HG02870 (cell line): ENCODE measurements at regions not wholly inside any gene's neighbourhood (a gene's known extent, or its start where the extent isn't known, plus 50 kb on each side); places are given as distances from the start of the nearest gene placed in this dataset.

Experiments used
- ATAC-seq: cut with Tn5 transposase; IDR thresholded peaks from one replicate; pipeline ENCODE4 v1.9.1; 2021; ENCODE audit warnings: mild to moderate bottlenecking, moderate library complexity; ENCODE audit not compliant: unreplicated experiment

DNA sequence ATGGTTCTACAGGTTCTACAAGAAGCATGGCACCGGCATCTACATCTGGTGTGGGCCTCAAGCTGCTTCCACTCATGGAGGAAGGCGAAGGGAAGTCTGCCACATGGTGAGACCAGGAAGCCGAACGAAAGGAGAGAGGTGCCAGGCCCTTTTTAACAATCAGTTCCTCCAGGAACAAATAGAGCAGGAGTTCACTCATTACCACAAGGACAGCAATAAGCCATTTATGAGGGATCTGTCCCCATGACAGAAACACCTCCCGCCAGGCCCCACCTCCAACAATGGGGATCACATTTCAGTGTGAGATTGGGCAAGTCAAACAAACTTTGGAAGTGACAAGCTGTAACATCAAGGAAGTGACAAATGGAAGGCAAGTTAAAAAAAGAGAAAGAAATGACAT, 95.5 kb upstream of the PTPN3 start:
- ATAC-seq, result no peak

DNA sequence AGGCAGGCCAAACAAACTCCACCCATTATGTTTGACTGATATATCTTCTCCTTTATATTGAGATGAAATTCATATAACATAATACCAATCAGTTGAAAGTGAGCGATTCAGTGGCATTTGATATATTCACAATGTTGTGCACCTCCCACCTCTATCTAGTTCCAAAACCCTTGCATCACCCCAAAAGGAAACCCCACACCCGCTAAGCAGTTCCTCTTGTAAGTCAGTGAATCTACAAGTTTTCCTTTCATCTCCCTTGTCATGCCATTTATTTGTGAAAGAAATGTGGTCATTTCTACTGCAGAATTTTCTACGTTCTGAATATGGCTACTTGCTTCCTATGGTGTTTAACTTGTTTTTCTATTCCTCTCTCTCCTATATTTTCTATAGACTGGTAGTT, 99.4 kb upstream of the PTPN3 start:
- no peak for ATAC-seq

- no peak for ATAC-seq
Observed at GRCh38 chr9:109599131-109599530, 101.0 kb upstream of the PTPN3 start.

DNA sequence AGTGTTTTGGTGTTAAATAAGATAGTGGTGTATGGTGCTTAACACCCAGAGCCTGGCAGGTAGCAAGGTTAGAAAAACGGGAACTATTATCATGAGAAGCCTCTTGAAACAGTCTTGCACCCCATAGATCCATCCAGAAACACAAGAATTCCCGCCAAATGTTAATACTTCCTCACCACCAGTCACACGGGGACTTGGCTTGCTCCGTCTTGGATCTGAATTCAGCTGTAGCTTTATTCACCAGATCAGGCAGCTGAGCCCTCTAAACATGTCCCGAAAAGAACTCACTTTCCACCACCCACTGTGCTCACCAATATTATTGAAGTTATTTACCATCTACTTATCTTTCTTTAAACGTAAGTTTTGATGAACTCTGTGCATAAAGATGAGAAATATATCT, 101.6 kb upstream of the PTPN3 start:
- ATAC-seq, result no peak

- ATAC-seq, result no peak
Observed at GRCh38 chr9:109600142-109600541, 102.0 kb upstream of the PTPN3 start.

- ATAC-seq, result no peak
Observed at GRCh38 chr9:109601181-109601580, 103.1 kb upstream of the PTPN3 start.

GRCh38 chr9:109602987-109603386, 104.9 kb upstream of the PTPN3 start:
- ATAC-seq, result no peak

DNA sequence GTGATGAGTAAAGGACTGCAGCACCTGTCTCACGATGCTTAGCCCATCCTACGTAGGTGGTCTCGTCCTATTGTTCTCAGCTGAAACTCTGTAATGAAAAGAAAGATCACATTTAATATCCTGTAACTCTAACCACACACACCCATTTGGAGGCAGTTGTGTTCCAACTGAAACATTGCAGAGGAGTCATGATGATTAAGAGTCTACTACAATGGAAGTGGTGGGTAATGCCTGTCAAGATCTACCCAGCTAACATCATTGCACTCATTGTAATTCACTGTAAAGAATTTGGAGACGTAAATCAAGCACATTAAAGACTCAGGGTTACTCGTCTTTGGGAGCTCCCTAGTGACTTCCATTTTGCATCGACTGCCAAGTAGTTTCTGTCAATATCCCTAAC, 106.0 kb upstream of the PTPN3 start:
- ATAC-seq, result no peak

DNA sequence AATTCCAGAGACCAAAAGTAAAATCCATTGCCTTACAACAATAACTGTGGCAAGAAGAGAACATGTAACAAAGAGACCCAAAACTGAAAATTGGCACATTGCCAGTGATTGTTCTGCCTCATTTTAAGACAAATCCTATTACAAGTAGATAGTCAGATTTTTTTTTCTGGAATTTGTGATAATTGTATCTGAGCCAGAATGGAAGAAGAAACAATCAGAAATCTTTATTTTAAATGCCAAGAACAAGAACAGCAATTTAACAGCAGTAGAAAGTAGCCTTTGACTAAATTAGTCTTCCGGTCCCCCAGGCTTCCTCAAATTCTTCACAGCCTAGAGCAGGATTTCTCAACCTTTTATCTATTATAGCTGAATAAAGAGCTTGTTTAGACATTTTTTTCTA, 106.7 kb upstream of the PTPN3 start:
- ATAC-seq, result no peak

GRCh38 chr9:109609060-109609459, 111.0 kb upstream of the PTPN3 start:
- ATAC-seq, result no peak

- ATAC-seq, result no peak
Observed at GRCh38 chr9:109616571-109617120, 118.5 kb upstream of the PTPN3 start.

- no peak for ATAC-seq
Observed at GRCh38 chr9:109619310-109619709, 121.2 kb upstream of the PTPN3 start.

DNA sequence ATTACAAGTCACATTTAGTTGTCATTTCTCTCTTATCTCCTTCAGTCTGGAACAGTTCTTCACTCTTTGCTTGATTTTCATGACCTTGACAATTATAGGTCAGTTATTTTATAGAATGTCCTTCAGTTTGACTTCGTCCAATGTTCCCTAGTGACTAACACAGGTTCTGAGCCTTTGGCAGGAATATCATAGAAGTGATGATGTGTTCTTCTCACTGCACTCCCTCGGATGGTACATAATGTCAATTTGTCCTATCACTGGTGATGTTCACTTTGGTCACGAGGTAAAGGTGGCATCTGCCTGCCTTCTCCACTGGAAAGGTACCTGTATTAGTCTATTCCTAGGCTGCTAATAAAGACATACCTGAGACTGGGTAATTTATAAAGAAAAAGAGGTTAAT, 126.0 kb upstream of the PTPN3 start:
- no peak for ATAC-seq

DNA sequence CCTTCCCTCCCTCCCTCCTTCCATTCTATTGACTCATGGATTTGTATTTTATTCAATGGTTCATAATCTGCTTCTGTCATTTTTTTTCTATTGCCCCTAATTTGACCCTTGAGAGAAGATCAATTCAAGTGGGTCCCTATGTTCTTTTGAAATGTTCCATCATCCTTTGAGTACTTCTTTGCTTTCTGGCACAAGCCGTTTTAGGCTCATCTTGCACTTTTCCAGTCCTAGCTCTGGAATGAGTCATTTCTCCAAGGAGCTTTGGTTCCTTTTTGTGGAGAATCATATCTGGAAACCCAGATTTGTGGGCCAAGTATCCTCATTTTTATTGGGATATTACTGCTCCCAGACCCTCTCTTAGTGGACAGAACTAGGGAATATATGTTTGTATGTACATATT, 126.8 kb upstream of the PTPN3 start:
- ATAC-seq, result no peak

DNA sequence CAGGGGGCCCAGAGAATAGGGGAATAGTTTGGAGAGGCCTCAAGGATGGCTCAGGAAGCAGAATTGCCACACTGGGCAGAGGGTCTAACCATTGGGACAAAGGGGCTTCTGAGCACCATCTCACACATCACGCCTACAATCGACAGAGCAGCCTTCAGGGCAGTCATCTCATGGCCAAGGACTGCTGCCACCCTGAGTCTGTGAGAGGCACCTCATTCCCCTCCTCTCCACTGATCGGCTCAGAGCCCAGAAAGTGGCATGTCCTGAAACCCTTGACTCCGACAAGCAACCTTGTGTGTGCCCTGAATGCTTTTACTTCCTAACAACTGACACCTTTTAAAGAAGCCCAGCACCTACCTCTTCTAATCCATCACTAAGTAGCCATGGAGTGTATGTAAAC, 128.9 kb upstream of the PTPN3 start:
- ATAC-seq, result no peak

DNA sequence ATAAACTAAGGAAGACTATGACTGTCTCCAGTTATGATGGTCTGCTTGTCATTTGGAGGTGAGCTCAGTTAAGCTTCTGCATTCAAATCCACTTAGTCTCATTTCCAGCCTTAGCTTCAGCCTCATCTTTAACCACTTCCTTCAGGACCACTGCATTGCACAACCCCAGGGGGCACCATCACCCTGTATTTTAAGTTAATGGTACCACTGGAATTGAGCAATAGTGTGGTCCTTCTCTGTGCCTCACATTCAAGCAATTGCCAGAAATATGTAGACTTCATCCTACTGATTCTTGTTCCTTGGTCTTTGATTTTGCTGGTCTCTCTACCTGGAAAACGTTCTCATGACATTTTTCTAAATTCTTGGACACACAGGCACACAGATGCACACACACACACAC, 131.5 kb upstream of the PTPN3 start:
- no peak for ATAC-seq

DNA sequence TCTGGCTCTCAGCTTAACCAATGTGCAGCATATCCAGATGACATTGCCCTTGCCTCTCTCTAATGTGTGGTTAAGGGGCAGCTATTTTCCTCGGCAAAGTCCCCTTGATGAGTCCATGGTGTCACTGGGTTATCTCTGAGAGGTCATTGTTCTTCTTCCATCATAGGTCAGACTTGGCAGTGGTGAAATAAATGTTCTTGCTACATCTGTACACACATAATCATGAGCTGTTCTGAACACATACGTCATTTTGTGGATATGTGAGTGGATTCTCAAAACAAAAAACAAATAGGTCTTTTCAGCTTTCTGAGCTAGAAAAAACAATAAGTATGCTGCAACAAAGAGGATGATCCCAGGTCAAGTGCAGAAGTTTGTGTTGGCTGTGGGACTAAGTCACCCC, 134.7 kb upstream of the PTPN3 start:
- ATAC-seq, result no peak

DNA sequence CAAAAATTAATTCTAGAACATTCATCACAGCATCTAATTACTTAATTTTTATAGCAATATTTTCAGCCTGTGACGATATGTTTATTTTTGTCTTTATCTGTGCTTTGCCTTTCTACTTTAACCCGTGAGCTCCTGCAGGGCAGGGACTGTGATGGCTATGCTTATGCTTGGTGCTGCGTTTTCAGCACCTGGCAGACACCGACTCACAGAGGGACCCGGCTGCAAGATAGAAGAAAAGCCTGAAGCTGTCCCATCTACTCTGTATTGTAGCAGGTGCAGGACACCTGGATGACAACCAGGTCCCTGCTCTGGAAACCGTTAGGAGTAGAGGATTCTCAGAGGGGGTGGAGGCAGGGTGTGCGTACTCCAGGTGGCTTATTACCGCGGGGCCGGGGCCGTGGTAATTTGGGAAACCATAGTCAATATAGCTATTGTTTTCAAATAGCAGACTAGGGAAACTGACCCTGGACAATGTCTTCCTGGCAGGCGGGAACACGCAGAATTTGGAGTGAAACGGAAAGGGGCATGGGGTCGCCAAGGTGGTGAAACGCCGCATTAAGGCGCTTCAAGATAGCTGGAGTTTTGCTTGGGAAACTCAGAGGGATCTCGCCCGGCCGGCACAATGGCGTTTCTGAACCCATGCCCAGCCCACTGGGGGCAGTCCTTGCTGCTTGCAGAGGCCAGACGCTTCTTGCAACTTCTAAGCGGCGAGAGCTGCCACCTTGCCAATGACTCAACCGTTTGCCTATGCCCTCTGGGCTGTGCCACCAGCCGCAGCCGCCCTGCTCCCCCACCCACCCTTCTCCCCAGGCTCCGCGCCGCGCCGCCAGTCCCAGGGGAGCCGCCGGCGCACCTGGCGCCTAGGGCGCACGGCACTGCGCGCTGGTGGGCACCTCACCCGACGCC, 140.1 kb upstream of the PALM2AKAP2 start:
- no peak for ATAC-seq

DNA sequence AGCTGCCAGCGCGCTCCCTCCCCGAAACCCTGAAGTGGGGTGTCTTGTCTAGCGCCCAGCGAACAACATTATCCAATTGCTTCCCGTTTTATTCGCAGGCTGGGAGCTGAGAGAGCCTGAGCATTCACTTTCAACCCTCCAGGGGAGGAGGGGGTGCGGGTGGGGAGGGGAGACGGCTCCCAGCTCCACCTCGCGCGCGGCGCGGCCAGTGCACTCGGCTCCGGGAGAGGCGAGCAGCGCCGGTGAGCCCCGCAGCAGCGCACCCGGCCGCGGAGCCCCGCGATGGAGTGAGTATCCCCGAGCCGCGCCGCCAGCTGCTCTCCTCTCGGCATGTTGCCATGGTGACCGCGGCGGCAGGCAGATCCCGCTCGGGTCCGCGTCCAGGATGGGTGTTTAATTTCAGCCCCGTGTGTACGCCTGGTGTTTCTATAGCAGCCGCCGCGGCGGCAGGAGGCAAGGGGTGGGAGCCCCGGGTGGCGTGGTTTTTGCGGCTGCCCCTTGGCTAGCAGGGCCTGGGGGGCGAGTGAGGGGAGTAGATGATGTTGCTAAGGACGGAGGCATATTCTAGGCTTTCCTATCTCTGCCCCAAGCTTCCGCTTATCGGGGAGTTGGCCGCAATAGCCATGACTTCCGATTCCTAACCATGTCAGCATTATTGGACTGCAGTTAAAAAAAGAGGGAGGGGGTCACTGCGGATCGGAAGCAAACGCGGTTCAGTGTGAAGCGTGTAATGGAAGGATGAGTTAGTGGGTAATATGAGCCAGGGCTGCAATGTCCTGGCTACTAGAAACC, 139.2 kb upstream of the PALM2AKAP2 start:
- ATAC-seq, result no peak

- no peak for ATAC-seq
Observed at GRCh38 chr9:109641372-109641659, 138.7 kb upstream of the PALM2AKAP2 start.

GRCh38 chr9:109652112-109652511, 127.9 kb upstream of the PALM2AKAP2 start:
- ATAC-seq, result no peak

- ATAC-seq, result no peak
Observed at GRCh38 chr9:109652971-109653370, 127.0 kb upstream of the PALM2AKAP2 start.
